Memory B cell (primary cell): ENCODE measurements at regions not wholly inside any gene's neighbourhood (a gene's known extent, or its start where the extent isn't known, plus 50 kb on each side); places are given as distances from the start of the nearest gene placed in this dataset.
"Not testable (repeated sequence)": the region's sequence is repeated elsewhere in the genome, so short reads cannot be mapped to it uniquely, and the experiment has no call there.

Experiments used
- ATAC-seq: fragments of 150-1000 bp; cut with Tn5 transposase; 2 replicates; pipeline ENCODE4 v1.10.0; 2021; ENCODE audit warnings: low read depth, mild to moderate bottlenecking, moderate library complexity
- DNase-seq, 2 donors: peaks; one replicate each; pipeline ENCODE4 v3.0.0; 2022; ENCODE audit warnings: low spot score in 2 of 2
- H3K27ac Mint-ChIP-seq: one replicate; pipeline ENCODE4 v1.8.0; 2022; ENCODE audit warnings: mild to moderate bottlenecking, moderate library complexity, mixed read lengths
- H3K27me3 Mint-ChIP-seq: one replicate; pipeline ENCODE4 v1.8.0; 2022; ENCODE audit warnings: mixed read lengths
- H3K36me3 Mint-ChIP-seq: one replicate; pipeline ENCODE4 v1.8.0; 2022; ENCODE audit warnings: mild to moderate bottlenecking, mixed read lengths
- H3K4me1 Mint-ChIP-seq: one replicate; pipeline ENCODE4 v1.8.0; 2022; ENCODE audit warnings: mixed read lengths
- H3K4me3 Mint-ChIP-seq: one replicate; pipeline ENCODE4 v1.8.0; 2022; ENCODE audit warnings: mild to moderate bottlenecking, moderate library complexity, mixed read lengths
- H3K9me3 Mint-ChIP-seq: one replicate; pipeline ENCODE4 v1.8.0; 2022; ENCODE audit warnings: mixed read lengths

DNA sequence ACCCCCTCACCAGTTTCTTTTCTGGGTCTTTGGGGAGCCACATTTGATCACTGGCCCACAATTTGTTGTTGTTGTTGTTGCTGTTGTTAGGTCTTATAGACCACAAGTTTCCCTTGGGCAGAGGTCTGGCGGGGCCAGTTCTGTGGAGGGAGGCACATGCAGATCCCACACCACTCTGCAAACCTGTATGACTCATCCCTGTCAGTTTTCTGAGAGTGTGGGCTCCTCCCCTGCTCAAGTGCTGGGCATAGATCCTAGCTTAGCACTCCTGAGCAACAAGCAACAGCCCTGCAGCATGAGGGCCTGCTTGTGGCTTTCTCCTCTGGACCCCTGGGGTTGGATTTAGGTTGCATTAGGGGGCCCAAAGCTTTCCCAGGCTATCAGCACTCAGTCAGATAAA is 411.1 kb upstream of the HTR1E start:
- DNase-seq: no peak
- no peak overlapping the region for H3K27ac Mint-ChIP-seq
- no peaks in the 10 kb centered on the region for H3K4me1 Mint-ChIP-seq
- H3K4me3 Mint-ChIP-seq: no peak overlapping the region
- H3K9me3 Mint-ChIP-seq: no peaks in the 10 kb centered on the region
- H3K27me3 Mint-ChIP-seq: no peaks in the 10 kb centered on the region
- no peak for ATAC-seq
- H3K36me3 Mint-ChIP-seq: no peaks in the 10 kb centered on the region

DNA sequence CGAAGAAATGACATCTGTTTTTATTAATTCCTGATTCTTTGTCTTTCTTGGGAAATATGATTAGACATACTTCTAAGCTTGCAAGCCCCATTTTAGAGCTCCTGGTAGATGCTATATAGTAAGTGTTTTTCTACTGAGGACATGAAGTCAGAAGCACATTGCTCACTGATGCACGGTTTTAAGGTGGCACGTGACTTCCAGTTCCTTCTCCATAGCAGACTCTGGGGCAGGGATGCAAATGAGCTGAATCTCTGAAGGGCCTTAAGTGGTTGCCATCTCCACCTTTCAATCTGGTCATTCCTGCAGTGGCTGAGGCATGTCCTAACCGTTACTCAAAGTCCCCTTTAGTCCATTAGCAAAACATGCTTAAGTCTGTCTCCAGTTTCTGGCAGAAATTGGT is 421.2 kb upstream of the HTR1E start:
- no peak for ATAC-seq
- Mint-ChIP-seq H3K4me3 (no peak overlapping the region), H3K9me3 (peaks cover 2% of the 10 kb centered on the region), H3K27ac (no peak overlapping the region), H3K4me1 (no peaks in the 10 kb centered on the region), H3K36me3 (no peaks in the 10 kb centered on the region), H3K27me3 (no peaks in the 10 kb centered on the region)
- DNase-seq: no peak

DNA sequence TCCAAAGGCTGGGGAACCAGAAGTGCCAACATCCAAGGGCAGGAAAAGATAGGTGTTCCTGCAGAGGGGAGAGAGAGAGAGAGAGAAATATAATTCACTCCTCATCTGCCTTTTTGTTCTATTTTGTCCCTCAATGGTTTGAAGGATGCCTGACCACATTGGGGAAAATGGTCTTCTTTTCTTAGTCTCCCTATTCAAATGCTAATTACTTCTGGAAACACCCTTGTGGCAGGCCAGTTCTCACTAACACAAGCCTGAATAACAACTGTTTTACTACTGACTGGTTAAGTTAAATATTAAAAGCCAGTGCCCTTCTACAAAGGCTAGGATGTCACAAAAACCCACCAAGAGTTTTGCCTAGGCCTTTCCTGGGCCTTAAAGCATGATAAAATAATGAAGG is 425.4 kb upstream of the HTR1E start:
- H3K4me3 Mint-ChIP-seq: no peak overlapping the region
- no peaks in the 10 kb centered on the region for H3K27me3 Mint-ChIP-seq
- ATAC-seq: no peak
- peaks cover 2% of the 10 kb centered on the region for H3K9me3 Mint-ChIP-seq
- H3K4me1 Mint-ChIP-seq: no peaks in the 10 kb centered on the region
- DNase-seq: no peak
- no peak overlapping the region for H3K27ac Mint-ChIP-seq
- H3K36me3 Mint-ChIP-seq: no peaks in the 10 kb centered on the region

DNA sequence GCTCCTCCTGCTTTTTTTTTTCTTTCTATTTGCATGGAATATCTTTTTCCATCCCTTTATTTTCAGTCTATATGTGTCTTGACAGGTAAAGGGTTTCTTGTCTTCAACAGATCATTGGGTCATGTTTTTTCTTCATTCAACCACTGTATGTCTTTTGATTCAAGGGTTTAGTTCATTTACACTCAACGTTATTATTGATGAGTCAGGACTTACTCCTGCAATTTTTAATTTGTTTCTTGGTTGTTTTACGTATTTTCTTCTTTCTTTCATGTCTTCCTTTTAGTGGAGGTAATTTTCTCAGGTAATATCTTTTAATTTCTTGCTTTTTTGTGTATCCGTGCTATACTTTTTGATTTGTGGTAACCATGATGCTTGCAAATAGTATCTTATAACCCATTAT is 429.1 kb upstream of the HTR1E start:
- no peaks in the 10 kb centered on the region for H3K36me3 Mint-ChIP-seq
- ATAC-seq: no peak
- no peak for DNase-seq
- no peak overlapping the region for H3K27ac Mint-ChIP-seq
- H3K9me3 Mint-ChIP-seq: peaks cover 2% of the 10 kb centered on the region
- H3K4me3 Mint-ChIP-seq: no peak overlapping the region
- no peaks in the 10 kb centered on the region for H3K4me1 Mint-ChIP-seq
- H3K27me3 Mint-ChIP-seq: no peaks in the 10 kb centered on the region

DNA sequence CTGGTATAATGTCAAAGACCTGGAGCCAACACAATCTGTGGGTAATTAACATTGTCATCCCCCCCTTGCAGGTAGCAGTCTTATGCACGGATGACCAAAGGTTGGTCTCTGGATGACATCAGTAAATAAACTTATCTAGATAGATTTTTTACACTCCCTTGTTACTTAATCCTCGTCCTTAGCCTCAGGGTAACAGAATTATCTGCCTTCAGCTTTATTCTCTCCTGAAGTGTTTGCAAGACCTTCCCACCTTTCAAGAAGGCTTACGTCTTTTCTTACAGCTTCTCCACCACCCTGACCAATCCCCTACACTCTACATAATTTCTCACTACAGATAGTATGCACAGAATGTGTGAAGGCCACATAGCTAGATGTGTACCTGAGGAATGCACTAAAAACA is 434.8 kb upstream of the HTR1E start:
- no peak overlapping the region for H3K27ac Mint-ChIP-seq
- no peaks in the 10 kb centered on the region for H3K36me3 Mint-ChIP-seq
- H3K4me1 Mint-ChIP-seq: no peaks in the 10 kb centered on the region
- ATAC-seq (no peak), DNase-seq (no peak)
- no peaks in the 10 kb centered on the region for H3K27me3 Mint-ChIP-seq
- no peak overlapping the region for H3K4me3 Mint-ChIP-seq
- peaks cover 1% of the 10 kb centered on the region for H3K9me3 Mint-ChIP-seq

DNA sequence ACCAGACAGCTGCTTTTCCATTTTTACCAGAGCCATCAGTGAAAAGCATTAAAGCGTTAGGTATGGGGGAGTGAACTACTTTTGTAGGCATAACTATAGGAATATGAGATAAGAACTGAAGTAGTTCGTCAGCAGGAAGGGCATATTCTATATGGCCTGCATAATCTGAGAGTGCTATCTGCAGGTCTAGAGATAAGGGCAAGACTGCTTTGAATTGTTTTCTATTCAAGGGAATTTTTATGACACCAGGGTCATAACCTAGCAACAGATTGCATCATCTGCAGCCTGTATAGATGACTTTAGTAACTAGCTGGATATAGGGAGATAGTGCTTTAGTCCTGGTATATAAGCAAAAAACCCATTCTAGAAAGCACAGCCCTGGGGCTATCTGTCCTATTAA is 437.3 kb upstream of the HTR1E start:
- no peaks in the 10 kb centered on the region for H3K36me3 Mint-ChIP-seq
- peaks cover 4% of the 10 kb centered on the region for H3K9me3 Mint-ChIP-seq
- ATAC-seq (no peak), DNase-seq (no peak)
- H3K27me3 Mint-ChIP-seq: no peaks in the 10 kb centered on the region
- H3K4me3 Mint-ChIP-seq: no peak overlapping the region
- no peaks in the 10 kb centered on the region for H3K4me1 Mint-ChIP-seq
- H3K27ac Mint-ChIP-seq: no peak overlapping the region

DNA sequence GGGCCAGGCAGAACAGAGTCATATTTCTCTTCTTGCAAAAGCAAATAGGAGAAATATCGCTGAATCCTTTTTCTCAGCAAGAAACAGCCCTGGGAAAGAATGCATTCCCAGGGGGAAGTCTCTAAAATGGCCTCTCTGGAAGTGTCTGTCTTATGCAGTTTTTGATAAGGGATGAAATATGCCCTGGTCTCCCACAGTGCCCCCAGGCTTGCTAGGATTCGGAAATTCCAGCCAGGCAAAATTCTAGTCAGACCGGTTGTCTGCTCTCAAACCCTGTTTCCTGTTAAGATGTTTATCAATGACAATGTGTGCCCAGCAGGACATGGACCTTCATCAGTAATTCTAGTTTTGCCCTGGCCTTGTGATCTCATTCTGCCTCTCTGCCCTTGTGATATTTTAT is 448.3 kb upstream of the HTR1E start:
- DNase-seq, H3K4me3 Mint-ChIP-seq, H3K36me3 Mint-ChIP-seq, H3K4me1 Mint-ChIP-seq, H3K27ac Mint-ChIP-seq, ATAC-seq, H3K27me3 Mint-ChIP-seq: not testable (repeated sequence)
- peaks cover 11% of the 10 kb centered on the region for H3K9me3 Mint-ChIP-seq

DNA sequence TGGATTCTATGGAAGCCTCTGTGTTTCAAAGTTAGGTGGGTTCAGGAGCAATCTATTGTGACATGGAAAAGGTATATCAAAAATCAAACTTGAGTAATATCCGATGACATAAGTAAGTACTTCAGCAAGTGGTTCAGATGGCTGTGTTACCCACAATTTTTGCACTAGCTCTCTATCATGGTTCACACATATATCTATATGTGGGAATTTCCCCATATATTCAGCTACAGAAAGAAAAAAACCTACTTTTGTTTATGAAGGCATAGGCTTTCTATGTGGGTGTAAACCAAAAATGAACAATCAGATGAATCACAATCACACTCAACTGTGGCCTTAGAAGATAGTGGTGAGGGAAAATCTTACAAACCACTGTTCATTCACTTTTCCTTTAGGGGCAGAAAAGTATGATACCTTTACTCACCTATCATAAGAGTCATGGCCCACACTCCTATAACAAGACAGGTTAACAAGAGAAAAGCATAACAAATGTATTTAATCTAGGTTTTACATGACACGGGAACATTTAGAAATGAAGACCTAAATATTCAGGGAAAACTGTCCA is 449.6 kb upstream of the HTR1E start:
- H3K4me3 Mint-ChIP-seq: no peak overlapping the region
- DNase-seq (no peak), ATAC-seq (no peak)
- no peak overlapping the region for H3K27ac Mint-ChIP-seq
- H3K27me3 Mint-ChIP-seq: no peaks in the 10 kb centered on the region
- no peaks in the 10 kb centered on the region for H3K4me1 Mint-ChIP-seq
- peaks cover 11% of the 10 kb centered on the region for H3K9me3 Mint-ChIP-seq
- H3K36me3 Mint-ChIP-seq: no peaks in the 10 kb centered on the region

DNA sequence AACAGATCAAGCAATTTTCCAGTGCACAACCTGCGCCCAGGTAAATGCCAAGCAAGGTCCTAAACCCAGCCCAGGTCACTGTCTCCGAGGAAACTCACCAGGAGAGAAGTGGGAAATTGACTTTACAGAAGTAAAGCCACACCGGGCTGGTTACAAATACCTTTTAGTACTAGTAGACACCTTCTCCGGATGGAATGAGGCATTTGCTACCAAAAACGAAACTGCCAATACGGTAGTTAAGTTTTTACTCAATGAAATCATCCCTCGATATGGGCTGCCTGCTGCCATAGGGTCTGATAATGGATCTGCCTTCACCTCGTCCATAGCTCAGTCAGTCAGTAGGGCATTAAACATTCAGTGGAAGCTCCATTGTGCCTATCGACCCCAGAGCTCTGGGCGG is 459.0 kb upstream of the HTR1E start:
- not testable (repeated sequence) for H3K4me3 Mint-ChIP-seq, H3K27ac Mint-ChIP-seq, ATAC-seq, H3K4me1 Mint-ChIP-seq, H3K9me3 Mint-ChIP-seq, DNase-seq, H3K27me3 Mint-ChIP-seq, H3K36me3 Mint-ChIP-seq

DNA sequence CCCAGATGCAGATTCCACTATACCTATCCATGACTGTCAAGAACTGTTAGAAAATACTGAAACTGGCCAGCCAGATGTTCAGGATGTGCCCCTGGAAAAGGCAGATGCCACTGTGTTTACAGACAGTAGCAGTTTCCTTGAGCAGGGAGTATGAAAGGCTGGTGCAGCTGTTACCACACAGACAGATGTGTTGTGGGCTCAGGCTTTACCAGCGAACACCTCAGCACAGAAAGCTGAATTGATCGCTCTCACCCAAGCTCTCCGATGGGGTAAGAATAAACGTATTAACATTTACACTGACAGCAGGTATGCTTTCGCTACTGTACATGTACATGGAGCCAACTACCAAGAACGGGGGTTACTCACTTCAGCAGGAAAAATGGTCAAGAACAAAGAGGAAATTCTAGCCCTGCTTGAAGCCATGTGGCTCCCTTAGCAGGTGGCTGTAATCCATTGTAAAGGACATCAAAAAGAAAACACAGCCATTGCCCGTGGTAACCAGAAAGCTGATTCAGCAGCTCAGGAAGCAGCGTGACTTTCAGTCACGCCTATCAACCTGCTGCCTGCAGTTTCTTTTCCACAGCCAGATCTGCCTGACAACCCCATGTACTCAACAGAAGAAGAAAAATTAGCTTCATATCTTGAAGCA is 459.7 kb upstream of the HTR1E start:
- DNase-seq (no peak), ATAC-seq (no peak)

DNA sequence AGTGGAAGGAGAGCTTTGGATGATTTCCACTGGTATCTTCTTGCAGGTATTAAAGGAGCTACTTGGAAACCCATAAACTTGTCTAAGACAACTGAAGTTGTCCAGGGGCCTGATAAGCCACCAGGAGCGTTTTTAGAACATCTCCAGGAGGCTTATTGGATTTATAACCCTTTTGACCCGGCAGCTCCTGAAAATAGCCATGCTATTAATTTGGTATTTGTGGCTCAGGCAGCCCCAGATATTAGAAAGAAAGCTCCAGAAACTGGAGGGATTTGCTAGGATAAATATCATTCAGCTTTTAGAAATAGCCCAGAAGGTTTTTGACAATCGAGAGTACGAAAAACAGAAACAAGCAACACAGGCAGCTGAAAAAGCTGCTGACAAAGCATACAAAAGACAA is 461.0 kb upstream of the HTR1E start:
- H3K9me3 Mint-ChIP-seq: no peaks in the 10 kb centered on the region
- H3K27me3 Mint-ChIP-seq: no peaks in the 10 kb centered on the region
- no peak overlapping the region for H3K27ac Mint-ChIP-seq
- H3K4me3 Mint-ChIP-seq: no peak overlapping the region
- no peak for ATAC-seq
- no peaks in the 10 kb centered on the region for H3K36me3 Mint-ChIP-seq
- DNase-seq: no peak
- H3K4me1 Mint-ChIP-seq: no peaks in the 10 kb centered on the region

More for the DNA sequence above, 459.7 kb upstream of the HTR1E start:
- Mint-ChIP-seq H3K27ac (no peak overlapping the region), H3K9me3 (no peaks in the 10 kb centered on the region), H3K4me3 (no peak overlapping the region), H3K27me3 (no peaks in the 10 kb centered on the region), H3K4me1 (no peaks in the 10 kb centered on the region), H3K36me3 (no peaks in the 10 kb centered on the region)

DNA sequence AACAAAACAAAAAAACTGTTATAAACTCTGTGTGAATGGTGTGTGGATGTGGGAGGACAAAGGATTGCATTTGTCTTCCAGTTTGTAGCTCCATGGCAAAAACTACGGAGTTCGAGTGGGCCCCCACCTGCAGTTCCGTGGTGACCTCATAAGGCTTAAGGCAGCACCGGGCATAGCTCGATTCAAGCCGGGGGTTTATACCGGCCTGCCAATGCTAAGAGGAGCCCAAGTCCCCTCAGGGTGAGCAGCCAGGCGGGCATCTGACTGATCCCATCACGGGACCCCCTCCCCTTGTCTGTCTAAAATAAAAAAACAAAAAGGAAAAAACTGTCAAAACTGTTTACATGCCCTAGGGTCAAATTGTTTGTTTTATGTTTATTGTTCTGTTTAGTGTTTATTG is 463.2 kb upstream of the HTR1E start:
- H3K9me3 Mint-ChIP-seq: no peaks in the 10 kb centered on the region
- ATAC-seq: no peak
- H3K27ac Mint-ChIP-seq: no peak overlapping the region
- no peak for DNase-seq
- H3K27me3 Mint-ChIP-seq: no peaks in the 10 kb centered on the region
- no peak overlapping the region for H3K4me3 Mint-ChIP-seq
- no peaks in the 10 kb centered on the region for H3K4me1 Mint-ChIP-seq
- no peaks in the 10 kb centered on the region for H3K36me3 Mint-ChIP-seq

DNA sequence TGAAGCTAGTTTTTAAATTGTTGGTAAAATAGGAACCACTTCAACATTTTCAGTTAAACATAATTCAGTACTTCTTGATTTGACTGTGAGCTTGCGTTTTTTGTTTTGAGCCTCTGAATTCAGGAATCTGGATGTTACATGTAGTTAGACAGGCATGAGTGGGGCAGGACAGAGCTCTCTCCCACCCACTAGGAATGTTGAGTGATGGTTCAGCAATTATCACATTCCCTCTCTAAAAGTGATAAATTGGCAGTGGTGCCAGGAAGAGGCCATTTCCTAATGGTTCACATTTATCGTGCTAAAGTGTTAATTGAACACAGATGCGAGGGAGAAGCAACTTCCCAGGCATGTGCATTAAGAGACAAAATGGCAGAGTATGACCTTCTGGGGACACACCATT is 465.5 kb upstream of the HTR1E start:
- ATAC-seq (no peak), DNase-seq (no peak)
- no peaks in the 10 kb centered on the region for H3K27me3 Mint-ChIP-seq
- H3K4me1 Mint-ChIP-seq: no peaks in the 10 kb centered on the region
- no peak overlapping the region for H3K4me3 Mint-ChIP-seq
- H3K9me3 Mint-ChIP-seq: no peaks in the 10 kb centered on the region
- H3K36me3 Mint-ChIP-seq: no peaks in the 10 kb centered on the region
- no peak overlapping the region for H3K27ac Mint-ChIP-seq

DNA sequence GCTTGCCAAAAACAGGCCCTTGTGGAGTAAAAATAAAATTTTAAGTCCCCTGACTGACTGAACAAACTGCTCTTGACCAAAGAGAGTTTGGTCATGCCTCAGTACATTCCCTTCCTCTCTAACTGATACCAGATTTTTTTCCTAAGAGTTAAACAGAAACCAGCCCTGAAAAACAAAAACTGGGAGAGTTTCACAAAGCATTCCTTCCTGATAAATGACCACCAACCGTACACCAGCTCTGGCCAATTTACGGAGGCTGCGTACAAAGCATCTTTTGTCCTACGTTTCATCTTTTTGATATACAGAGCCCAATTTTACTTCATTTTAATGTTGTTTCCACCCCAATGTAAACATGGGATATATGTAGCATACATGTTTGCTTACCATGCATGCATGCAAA is 477.4 kb upstream of the HTR1E start:
- Mint-ChIP-seq H3K36me3 (no peaks in the 10 kb centered on the region), H3K9me3 (peaks cover 7% of the 10 kb centered on the region), H3K27me3 (no peaks in the 10 kb centered on the region), H3K27ac (no peak overlapping the region), H3K4me1 (no peaks in the 10 kb centered on the region), H3K4me3 (no peak overlapping the region)
- no peak for ATAC-seq
- DNase-seq: no peak

DNA sequence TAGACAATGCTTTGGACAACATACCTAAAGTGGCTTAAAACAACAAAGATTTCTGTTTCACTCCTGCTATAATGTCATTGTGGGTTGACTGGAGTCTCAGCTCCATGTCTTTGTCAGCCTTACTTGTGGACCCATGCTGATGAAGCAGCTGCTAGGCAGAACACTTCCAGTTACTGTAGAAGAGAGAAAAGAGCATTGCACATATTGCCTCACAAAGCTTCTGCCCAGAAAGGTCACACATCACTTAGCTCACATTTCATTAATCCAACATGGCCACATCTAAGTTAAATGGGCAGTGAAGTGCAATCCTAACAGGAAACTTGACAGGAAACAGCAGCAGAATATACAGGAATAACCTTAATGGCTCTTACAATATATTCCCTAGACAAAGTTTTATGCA is 480.5 kb upstream of the HTR1E start:
- no peaks in the 10 kb centered on the region for H3K27me3 Mint-ChIP-seq
- no peak for DNase-seq
- ATAC-seq: no peak
- H3K4me1 Mint-ChIP-seq: no peaks in the 10 kb centered on the region
- no peak overlapping the region for H3K4me3 Mint-ChIP-seq
- no peak overlapping the region for H3K27ac Mint-ChIP-seq
- H3K9me3 Mint-ChIP-seq: peaks cover 13% of the 10 kb centered on the region
- H3K36me3 Mint-ChIP-seq: no peaks in the 10 kb centered on the region
